ENCODE measurements at regions not wholly inside any gene's neighbourhood (a gene's known extent, or its start where the extent isn't known, plus 50 kb on each side); places are given as distances from the start of the nearest gene placed in this dataset.
A peak's percentile ranks its signal among the peaks of the same experiment; 100 is the strongest.

DNA sequence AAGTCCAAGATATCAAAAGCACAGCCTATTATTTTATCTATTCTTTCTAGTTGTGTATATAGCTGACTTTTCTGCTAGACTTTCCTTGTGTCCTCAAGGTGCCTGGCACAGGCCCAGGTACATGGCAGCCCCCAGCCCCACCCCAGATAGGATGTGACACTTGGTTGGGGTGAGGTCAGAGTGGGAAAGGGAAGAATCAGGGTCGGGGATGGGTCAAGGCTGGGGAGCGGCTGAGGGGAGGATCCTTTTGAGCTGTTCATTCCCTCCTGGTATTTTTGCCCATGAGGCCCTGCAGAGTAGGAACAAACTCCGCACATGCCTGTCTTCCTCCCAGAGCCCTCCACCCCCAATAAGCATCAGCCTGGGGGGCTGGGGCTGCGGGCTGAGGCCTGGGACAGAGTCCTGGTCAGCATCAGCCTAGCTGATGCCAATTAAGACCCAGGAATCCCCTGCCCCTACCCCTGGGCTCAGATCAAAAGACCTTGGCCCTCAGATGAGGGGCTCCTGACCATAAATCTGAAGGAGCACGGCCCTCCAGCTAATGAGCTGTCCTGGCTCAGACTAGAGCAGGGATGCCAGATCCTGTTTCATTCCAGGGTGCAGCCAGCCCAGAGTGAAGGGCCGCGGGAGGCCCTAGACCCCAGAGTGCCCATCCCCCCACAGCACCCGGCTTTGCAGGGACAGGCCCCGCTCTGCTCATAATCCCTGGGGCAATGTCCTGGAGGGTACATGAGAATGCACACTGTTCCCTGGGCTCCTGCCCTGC lies 85.3 kb downstream of the SDC1 start:
- Mint-ChIP-seq H3K9me3 (no peaks in the 10 kb centered on the region), H3K4me1 (peaks cover 1% of the 10 kb centered on the region), H3K27me3 (peaks cover 2% of the 10 kb centered on the region), H3K4me3 (no peak overlapping the region), H3K36me3 (no peaks in the 10 kb centered on the region), H3K27ac (no peak overlapping the region)
- POLR2A ChIA-PET: no interaction called here
- ATAC-seq (ENCODE audit: low read depth) (no peak), DNase-seq (no peak)

GRCh38 chr2:20138696-20139095 lies 86.2 kb downstream of the SDC1 start:
- POLR2A ChIA-PET: interaction anchor here (0.7 kb wide), 1 partner anchor 10 kb away, joined by 3 read pairs; no protein-coding TSS in a partner anchor
- DNase-seq: no peak
- H3K4me1 Mint-ChIP-seq: peaks cover 1% of the 10 kb centered on the region
- peaks cover 2% of the 10 kb centered on the region for H3K27me3 Mint-ChIP-seq
- no peaks in the 10 kb centered on the region for H3K36me3 Mint-ChIP-seq
- no peak overlapping the region for H3K4me3 Mint-ChIP-seq
- ATAC-seq (ENCODE audit: low read depth): no peak
- H3K9me3 Mint-ChIP-seq: no peaks in the 10 kb centered on the region
- H3K27ac Mint-ChIP-seq: no peak overlapping the region

DNA sequence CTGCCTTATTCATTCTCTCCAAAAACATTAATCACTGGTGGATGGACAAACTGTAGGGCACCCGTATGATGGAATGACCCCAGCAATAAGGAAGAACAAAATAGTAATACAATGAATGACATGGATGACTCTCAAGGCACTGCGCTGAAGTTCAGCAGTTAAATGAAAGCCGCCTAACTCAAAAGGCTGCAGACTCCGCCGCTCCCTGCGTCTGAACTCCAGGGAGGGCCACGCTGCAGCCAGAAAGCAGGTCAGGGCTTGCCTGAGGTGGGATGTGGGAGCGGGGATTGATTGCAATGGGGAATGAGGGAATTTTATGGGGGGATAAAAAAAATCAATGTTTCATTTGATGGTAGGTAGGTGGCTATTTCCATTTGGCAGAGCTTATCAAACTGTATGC lies 86.5 kb upstream of the LAPTM4A start:
- DNase-seq: no peak
- ATAC-seq (ENCODE audit: low read depth): no peak
- Mint-ChIP-seq H3K4me1 (peaks cover 1% of the 10 kb centered on the region), H3K4me3 (no peak overlapping the region), H3K36me3 (no peaks in the 10 kb centered on the region), H3K27ac (no peak overlapping the region), H3K9me3 (no peaks in the 10 kb centered on the region), H3K27me3 (no peaks in the 10 kb centered on the region)
- POLR2A ChIA-PET: interaction anchor here (0.5 kb wide), 1 partner anchor 274 kb away, joined by 4 read pairs; no protein-coding TSS in a partner anchor

DNA sequence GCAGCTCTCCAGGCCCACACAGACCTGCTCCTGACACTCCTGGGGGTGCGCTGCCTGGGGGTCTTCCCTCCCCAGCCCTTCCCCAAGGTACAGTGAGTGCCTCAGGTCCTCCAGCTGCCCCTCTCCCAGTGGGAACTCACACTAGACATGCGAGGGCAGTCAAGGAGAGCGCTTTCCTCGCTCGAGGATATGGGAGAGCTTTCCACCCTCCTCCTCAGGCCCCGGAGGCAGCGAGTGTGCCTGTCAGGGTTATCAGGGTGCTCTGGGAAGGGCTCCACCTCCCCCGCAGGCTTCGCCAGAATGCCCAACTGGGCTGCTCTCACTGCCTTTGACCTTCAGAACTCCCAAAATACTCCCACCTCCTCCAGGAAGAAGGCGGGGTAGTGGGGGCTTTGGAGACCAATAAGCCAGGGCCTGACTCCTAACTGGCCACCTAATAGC lies 85.7 kb upstream of the LAPTM4A start:
- Mint-ChIP-seq H3K4me3 (no peak overlapping the region), H3K27me3 (no peaks in the 10 kb centered on the region), H3K9me3 (no peaks in the 10 kb centered on the region), H3K4me1 (peaks cover 1% of the 10 kb centered on the region), H3K27ac (no peak overlapping the region), H3K36me3 (no peaks in the 10 kb centered on the region)
- DNase-seq: no peak
- POLR2A ChIA-PET: no interaction called here
- ATAC-seq (ENCODE audit: low read depth): no peak

- H3K27ac Mint-ChIP-seq: no peak overlapping the region
- no peak overlapping the region for H3K4me3 Mint-ChIP-seq
- no peaks in the 10 kb centered on the region for H3K9me3 Mint-ChIP-seq
- DNase-seq (no peak), ATAC-seq (ENCODE audit: low read depth) (no peak)
- H3K4me1 Mint-ChIP-seq: peaks cover 1% of the 10 kb centered on the region
- H3K27me3 Mint-ChIP-seq: no peaks in the 10 kb centered on the region
- no peaks in the 10 kb centered on the region for H3K36me3 Mint-ChIP-seq
- POLR2A ChIA-PET: no interaction called here
These were observed 84.7 kb upstream of the LAPTM4A start for GRCh38 chr2:20136149-20136548.

DNA sequence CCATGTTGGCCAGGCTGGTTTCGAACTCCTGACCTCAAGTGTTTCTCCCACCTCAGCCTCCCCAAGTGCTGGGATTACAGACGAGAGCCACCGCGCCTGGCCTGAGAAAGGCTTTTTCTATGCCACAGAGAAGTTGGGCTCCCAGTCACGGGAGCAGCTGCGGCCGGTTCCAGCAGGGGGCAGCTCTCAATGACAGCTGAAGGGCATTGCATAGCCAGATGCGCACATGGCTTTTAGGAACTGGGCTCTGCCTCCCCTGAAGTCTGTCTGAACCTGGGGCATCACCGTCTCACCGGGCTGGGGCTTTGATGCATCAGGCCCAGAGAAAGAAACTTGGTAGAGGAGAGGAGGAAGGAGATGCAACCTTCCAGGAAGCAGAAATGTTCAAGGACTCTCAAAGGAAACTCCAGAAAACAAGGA lies 84.2 kb upstream of the LAPTM4A start:
- Mint-ChIP-seq H3K27ac (no peak overlapping the region), H3K4me3 (no peak overlapping the region), H3K9me3 (no peaks in the 10 kb centered on the region), H3K4me1 (peaks cover 1% of the 10 kb centered on the region), H3K27me3 (no peaks in the 10 kb centered on the region), H3K36me3 (no peaks in the 10 kb centered on the region)
- DNase-seq (peak; percentile 46), ATAC-seq (ENCODE audit: low read depth) (peak; percentile 66)
- POLR2A ChIA-PET: no interaction called here

- Mint-ChIP-seq H3K36me3 (no peaks in the 10 kb centered on the region), H3K4me1 (peaks cover 1% of the 10 kb centered on the region), H3K27ac (no peak overlapping the region), H3K9me3 (no peaks in the 10 kb centered on the region), H3K27me3 (no peaks in the 10 kb centered on the region), H3K4me3 (no peak overlapping the region)
- POLR2A ChIA-PET: no interaction called here
- no peak for ATAC-seq (ENCODE audit: low read depth)
- DNase-seq: no peak
These were observed 81.6 kb upstream of the LAPTM4A start for GRCh38 chr2:20132990-20133535.

- POLR2A ChIA-PET: no interaction called here
- Mint-ChIP-seq H3K4me3 (no peak overlapping the region), H3K4me1 (peaks cover 1% of the 10 kb centered on the region), H3K36me3 (no peaks in the 10 kb centered on the region), H3K27ac (no peak overlapping the region), H3K27me3 (no peaks in the 10 kb centered on the region), H3K9me3 (no peaks in the 10 kb centered on the region)
- DNase-seq (no peak), ATAC-seq (ENCODE audit: low read depth) (no peak)
These were observed 79.6 kb upstream of the LAPTM4A start for GRCh38 chr2:20130821-20131645.

DNA sequence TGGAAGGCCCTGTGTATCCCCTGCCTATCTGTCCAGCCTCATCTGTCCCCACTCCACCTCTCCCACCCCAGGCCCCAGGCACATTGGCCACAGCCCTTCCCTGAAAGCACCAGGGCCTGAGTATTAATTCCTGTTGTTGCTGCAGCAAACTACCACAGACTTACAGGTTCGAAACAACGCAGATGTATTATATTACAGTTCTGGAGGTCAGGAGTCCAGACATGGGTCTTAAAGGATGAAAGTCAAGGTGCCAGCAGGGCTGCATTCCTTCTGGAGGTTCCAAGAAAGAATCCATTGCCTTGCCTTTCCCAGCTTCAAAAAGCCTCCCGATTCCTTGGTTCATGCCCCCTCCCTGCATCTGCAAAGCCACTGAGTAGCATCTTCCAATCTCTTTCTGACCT lies 78.7 kb upstream of the LAPTM4A start:
- POLR2A ChIA-PET: interaction anchor here (0.5 to 0.6 kb wide), 2 partner anchors 125 to 290 kb away, joined by 3 read pairs; no protein-coding TSS in a partner anchor
- Mint-ChIP-seq H3K27me3 (no peaks in the 10 kb centered on the region), H3K4me1 (no peaks in the 10 kb centered on the region), H3K9me3 (no peaks in the 10 kb centered on the region), H3K27ac (no peak overlapping the region), H3K4me3 (no peak overlapping the region), H3K36me3 (no peaks in the 10 kb centered on the region)
- ATAC-seq (ENCODE audit: low read depth) (no peak), DNase-seq (no peak)

GRCh38 chr2:20129331-20130159 lies 78.1 kb upstream of the LAPTM4A start:
- peaks cover 3% of the 10 kb centered on the region for H3K27me3 Mint-ChIP-seq
- POLR2A ChIA-PET: interaction anchor here (0.5 to 0.6 kb wide), 2 partner anchors 124 to 291 kb away, joined by 3 read pairs; no protein-coding TSS in a partner anchor
- H3K4me1 Mint-ChIP-seq: no peaks in the 10 kb centered on the region
- H3K9me3 Mint-ChIP-seq: no peaks in the 10 kb centered on the region
- H3K36me3 Mint-ChIP-seq: no peaks in the 10 kb centered on the region
- DNase-seq (no peak), ATAC-seq (ENCODE audit: low read depth) (no peak)
- no peak overlapping the region for H3K4me3 Mint-ChIP-seq
- H3K27ac Mint-ChIP-seq: no peak overlapping the region

GRCh38 chr2:20128506-20129330 lies 77.3 kb upstream of the LAPTM4A start:
- DNase-seq: no peak
- Mint-ChIP-seq H3K4me3 (no peak overlapping the region), H3K4me1 (no peaks in the 10 kb centered on the region), H3K36me3 (no peaks in the 10 kb centered on the region), H3K27me3 (peaks cover 3% of the 10 kb centered on the region), H3K9me3 (no peaks in the 10 kb centered on the region), H3K27ac (no peak overlapping the region)
- no peak for ATAC-seq (ENCODE audit: low read depth)
- POLR2A ChIA-PET: interaction anchor here (1.2 kb wide), 1 partner anchor 10 kb away, joined by 3 read pairs; no protein-coding TSS in a partner anchor

- Mint-ChIP-seq H3K27me3 (peaks cover 9% of the 10 kb centered on the region), H3K4me1 (no peaks in the 10 kb centered on the region), H3K36me3 (no peaks in the 10 kb centered on the region), H3K9me3 (no peaks in the 10 kb centered on the region), H3K27ac (no peak overlapping the region), H3K4me3 (no peak overlapping the region)
- DNase-seq (no peak), ATAC-seq (ENCODE audit: low read depth) (no peak)
- POLR2A ChIA-PET: interaction anchor here (0.5 kb wide), 1 partner anchor 309 kb away, joined by 6 read pairs; no protein-coding TSS in a partner anchor
These were observed 75.0 kb upstream of the LAPTM4A start for GRCh38 chr2:20126469-20126868.

All from activated naive CD8-positive, alpha-beta T cell treated with anti-CD3 and anti-CD28 coated beads, Interleukin-2, amount 10 ng/mL, durations not matched to agents 7 days and 5 days (primary cell).